ENCODE measurements at regions not wholly inside any gene's neighbourhood (a gene's known extent, or its start where the extent isn't known, plus 50 kb on each side); places are given as distances from the start of the nearest gene placed in this dataset.

DNA sequence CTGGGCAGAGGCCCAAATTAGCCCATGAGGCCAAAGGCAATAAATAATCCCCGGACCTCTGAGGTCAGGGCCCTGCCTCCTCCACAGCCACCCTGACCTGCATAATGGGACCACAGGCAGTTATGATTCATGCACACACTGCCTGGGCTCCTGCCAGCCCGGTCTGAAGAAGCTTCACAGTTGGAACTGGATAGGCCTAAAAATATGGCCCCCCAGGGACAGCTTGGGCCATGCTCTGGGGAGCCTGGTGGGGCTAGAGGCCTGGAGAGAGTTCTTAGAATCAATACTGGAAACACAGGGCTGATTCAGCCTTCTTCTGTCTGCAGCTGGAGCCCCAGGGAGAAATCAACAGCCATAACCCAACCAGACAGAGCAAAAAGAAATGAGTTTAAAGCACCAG is 112.8 kb upstream of the CADM1 start:
- no peak for ATAC-seq
- TF ChIP-seq RARB (CRISPR knock-in tag; IDR thresholded peaks at IDR 0.05): no peak
- no peak for TF ChIP-seq SNAI2 (CRISPR knock-in tag; IDR thresholded peaks at IDR 0.05)
- TF ChIP-seq ARNTL (CRISPR knock-in tag; IDR thresholded peaks at IDR 0.05; ENCODE audit: borderline replicate concordance, low read depth): no peak
- no peak for TF ChIP-seq ESRRG (CRISPR knock-in tag; IDR thresholded peaks at IDR 0.05)
- TF ChIP-seq CSDC2 (CRISPR knock-in tag; IDR thresholded peaks at IDR 0.05): no peak

DNA sequence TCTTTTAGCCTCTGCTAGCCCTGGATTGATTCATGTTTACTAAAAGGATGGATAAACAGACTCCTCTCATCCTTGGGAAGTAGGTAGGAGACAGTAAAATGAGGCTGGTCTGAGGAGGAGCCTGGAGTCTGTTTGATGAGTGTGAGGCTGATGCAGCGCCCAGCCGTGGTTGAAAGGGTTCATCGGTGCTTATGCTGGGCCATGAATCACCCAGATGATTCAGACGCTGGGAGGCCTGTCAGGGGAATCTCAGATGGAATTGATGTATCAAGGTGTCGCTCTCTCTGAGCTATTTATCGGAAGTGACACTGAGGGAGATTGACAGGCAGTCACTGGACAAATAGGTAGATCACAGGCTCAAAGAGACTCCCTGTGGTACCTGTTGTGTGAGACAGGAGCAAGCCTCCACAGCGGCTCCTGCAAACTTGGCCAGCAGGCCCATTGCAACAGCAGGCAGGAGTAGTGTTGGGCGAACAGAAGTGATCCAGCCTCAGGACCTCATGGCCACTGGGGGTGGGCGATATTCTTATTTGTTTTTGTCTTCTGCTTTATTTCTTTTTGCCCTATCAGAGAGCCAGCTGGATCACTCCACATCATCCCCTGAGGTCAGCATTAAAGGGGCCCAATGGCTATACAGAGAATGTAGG is 109.9 kb upstream of the CADM1 start:
- TF ChIP-seq ZC3H10 (CRISPR knock-in tag; IDR thresholded peaks at IDR 0.05) (no peak), RARB (CRISPR knock-in tag; IDR thresholded peaks at IDR 0.05) (no peak), ZNF8 (CRISPR knock-in tag; IDR thresholded peaks at IDR 0.05) (no peak), OSR1 (CRISPR knock-in tag; IDR thresholded peaks at IDR 0.05) (no peak), SNAI2 (CRISPR knock-in tag; IDR thresholded peaks at IDR 0.05) (no peak), ZFP3 (CRISPR knock-in tag; IDR thresholded peaks at IDR 0.05) (no peak), CSDC2 (CRISPR knock-in tag; IDR thresholded peaks at IDR 0.05) (no peak), ARNTL (CRISPR knock-in tag; IDR thresholded peaks at IDR 0.05; ENCODE audit: borderline replicate concordance, low read depth) (no peak), ESRRG (CRISPR knock-in tag; IDR thresholded peaks at IDR 0.05) (no peak)
- TF ChIP-seq, protein P1, sequence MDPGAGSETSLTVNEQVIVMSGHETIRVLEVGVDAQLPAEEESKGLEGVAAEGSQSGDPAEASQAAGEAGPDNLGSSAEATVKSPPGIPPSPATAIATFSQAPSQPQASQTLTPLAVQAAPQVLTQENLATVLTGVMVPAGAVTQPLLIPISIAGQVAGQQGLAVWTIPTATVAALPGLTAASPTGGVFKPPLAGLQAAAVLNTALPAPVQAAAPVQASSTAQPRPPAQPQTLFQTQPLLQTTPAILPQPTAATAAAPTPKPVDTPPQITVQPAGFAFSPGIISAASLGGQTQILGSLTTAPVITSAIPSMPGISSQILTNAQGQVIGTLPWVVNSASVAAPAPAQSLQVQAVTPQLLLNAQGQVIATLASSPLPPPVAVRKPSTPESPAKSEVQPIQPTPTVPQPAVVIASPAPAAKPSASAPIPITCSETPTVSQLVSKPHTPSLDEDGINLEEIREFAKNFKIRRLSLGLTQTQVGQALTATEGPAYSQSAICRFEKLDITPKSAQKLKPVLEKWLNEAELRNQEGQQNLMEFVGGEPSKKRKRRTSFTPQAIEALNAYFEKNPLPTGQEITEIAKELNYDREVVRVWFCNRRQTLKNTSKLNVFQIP (CRISPR knock-in tag; IDR thresholded peaks at IDR 0.05; ENCODE audit: borderline replicate concordance, low read depth): no peak
- ATAC-seq: peak; percentile 51; the same call in 2 of the 3 replicates

DNA sequence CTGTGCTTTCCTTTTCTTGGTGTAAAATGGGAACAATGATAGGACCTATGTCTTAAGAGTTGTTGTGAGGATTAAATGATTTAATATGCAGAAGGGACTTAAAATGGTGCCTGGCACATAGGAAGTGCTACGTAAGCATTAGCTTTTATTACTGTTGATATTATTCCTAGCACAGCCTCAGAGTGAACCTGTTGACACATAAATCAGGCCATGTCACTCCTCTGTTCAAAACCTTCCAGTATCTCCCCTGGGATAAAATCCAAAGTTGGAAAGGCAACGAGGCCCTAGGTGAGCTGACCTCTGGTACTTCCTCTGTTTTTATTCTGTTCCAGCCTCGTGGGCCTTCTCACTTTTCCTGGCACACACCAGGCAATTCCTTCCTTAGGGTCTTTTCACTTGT is 108.8 kb upstream of the CADM1 start:
- no peak for ATAC-seq
- TF ChIP-seq ISL1 (CRISPR knock-in tag; IDR thresholded peaks at IDR 0.05): no peak
- TF ChIP-seq, protein P2, sequence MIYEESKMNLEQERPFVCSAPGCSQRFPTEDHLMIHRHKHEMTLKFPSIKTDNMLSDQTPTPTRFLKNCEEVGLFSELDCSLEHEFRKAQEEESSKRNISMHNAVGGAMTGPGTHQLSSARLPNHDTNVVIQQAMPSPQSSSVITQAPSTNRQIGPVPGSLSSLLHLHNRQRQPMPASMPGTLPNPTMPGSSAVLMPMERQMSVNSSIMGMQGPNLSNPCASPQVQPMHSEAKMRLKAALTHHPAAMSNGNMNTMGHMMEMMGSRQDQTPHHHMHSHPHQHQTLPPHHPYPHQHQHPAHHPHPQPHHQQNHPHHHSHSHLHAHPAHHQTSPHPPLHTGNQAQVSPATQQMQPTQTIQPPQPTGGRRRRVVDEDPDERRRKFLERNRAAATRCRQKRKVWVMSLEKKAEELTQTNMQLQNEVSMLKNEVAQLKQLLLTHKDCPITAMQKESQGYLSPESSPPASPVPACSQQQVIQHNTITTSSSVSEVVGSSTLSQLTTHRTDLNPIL (CRISPR knock-in tag; IDR thresholded peaks at IDR 0.05; ENCODE audit: low read depth): no peak
- TF ChIP-seq ZNF70 (CRISPR knock-in tag; IDR thresholded peaks at IDR 0.05): no peak
- no peak for TF ChIP-seq CSDC2 (CRISPR knock-in tag; IDR thresholded peaks at IDR 0.05)
- no peak for TF ChIP-seq ARNTL (CRISPR knock-in tag; IDR thresholded peaks at IDR 0.05; ENCODE audit: borderline replicate concordance, low read depth)
- TF ChIP-seq, protein P3, sequence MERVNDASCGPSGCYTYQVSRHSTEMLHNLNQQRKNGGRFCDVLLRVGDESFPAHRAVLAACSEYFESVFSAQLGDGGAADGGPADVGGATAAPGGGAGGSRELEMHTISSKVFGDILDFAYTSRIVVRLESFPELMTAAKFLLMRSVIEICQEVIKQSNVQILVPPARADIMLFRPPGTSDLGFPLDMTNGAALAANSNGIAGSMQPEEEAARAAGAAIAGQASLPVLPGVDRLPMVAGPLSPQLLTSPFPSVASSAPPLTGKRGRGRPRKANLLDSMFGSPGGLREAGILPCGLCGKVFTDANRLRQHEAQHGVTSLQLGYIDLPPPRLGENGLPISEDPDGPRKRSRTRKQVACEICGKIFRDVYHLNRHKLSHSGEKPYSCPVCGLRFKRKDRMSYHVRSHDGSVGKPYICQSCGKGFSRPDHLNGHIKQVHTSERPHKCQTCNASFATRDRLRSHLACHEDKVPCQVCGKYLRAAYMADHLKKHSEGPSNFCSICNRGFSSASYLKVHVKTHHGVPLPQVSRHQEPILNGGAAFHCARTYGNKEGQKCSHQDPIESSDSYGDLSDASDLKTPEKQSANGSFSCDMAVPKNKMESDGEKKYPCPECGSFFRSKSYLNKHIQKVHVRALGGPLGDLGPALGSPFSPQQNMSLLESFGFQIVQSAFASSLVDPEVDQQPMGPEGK (CRISPR knock-in tag; IDR thresholded peaks at IDR 0.05; ENCODE audit: borderline replicate concordance): no peak
- TF ChIP-seq, protein P4, sequence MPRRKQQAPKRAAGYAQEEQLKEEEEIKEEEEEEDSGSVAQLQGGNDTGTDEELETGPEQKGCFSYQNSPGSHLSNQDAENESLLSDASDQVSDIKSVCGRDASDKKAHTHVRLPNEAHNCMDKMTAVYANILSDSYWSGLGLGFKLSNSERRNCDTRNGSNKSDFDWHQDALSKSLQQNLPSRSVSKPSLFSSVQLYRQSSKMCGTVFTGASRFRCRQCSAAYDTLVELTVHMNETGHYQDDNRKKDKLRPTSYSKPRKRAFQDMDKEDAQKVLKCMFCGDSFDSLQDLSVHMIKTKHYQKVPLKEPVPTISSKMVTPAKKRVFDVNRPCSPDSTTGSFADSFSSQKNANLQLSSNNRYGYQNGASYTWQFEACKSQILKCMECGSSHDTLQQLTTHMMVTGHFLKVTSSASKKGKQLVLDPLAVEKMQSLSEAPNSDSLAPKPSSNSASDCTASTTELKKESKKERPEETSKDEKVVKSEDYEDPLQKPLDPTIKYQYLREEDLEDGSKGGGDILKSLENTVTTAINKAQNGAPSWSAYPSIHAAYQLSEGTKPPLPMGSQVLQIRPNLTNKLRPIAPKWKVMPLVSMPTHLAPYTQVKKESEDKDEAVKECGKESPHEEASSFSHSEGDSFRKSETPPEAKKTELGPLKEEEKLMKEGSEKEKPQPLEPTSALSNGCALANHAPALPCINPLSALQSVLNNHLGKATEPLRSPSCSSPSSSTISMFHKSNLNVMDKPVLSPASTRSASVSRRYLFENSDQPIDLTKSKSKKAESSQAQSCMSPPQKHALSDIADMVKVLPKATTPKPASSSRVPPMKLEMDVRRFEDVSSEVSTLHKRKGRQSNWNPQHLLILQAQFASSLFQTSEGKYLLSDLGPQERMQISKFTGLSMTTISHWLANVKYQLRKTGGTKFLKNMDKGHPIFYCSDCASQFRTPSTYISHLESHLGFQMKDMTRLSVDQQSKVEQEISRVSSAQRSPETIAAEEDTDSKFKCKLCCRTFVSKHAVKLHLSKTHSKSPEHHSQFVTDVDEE (CRISPR knock-in tag; IDR thresholded peaks at IDR 0.05): no peak
- TF ChIP-seq TCF4 (CRISPR knock-in tag; IDR thresholded peaks at IDR 0.05; ENCODE audit: borderline replicate concordance): no peak
- TF ChIP-seq BACH2 (CRISPR knock-in tag; IDR thresholded peaks at IDR 0.05; ENCODE audit: borderline replicate concordance): no peak
- no peak for TF ChIP-seq OSR1 (CRISPR knock-in tag; IDR thresholded peaks at IDR 0.05)

DNA sequence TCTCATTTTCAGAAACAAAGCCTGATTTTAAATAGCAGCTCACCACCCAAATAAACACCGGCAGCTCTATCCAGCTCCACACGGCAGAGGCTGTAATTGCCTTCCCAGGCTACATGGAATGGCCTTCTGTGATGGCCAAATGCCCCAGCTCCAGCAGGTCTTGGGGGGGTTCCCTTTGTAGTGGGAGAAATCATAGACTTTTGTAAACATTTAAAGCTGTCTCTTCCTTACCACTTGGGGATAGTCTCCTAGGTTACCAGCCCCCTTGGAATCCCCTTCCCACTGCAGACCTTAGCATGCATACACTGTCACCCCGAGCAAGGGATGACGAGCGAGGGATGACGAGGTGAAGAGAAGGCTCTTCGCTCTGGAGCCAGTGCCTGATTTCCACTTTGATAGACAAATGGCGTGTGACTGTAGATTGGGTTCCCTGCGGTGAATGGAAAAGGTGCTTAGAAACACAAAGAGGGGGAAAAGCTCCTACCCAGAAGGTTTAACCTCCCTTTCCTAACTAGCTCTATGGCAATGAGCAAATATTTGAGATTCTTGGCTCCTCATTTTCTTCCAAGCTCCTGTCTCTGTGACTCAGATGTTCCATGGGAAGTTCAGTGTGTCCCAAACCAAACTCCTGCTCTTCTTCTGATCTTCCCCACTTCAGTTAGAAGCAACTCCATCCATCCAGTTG is 108.0 kb upstream of the CADM1 start:
- no peak for TF ChIP-seq OSR1 (CRISPR knock-in tag; IDR thresholded peaks at IDR 0.05)
- no peak for TF ChIP-seq PPARA (CRISPR knock-in tag; IDR thresholded peaks at IDR 0.05; ENCODE audit: borderline replicate concordance)
- ATAC-seq: no peak
